Fibroblast of the aortic adventitia (primary cell): ENCODE measurements at regions not wholly inside any gene's neighbourhood (a gene's known extent, or its start where the extent isn't known, plus 50 kb on each side); places are given as distances from the start of the nearest gene placed in this dataset. TPM values are rescaled to one million over a fixed set of nuclear protein-coding genes. Genes with fewer than 3 reads are reported as not detected.
"Not testable (repeated sequence)": the region's sequence is repeated elsewhere in the genome, so short reads cannot be mapped to it uniquely, and the experiment has no call there.

Source experiments
- DNase-seq: peaks from one replicate; pipeline ENCODE4 v3.0.0-alpha.2; 2010; ENCODE audit warnings: low read depth
- H3K4me3 ChIP-seq: 2 replicates; pipeline ENCODE4 v1.5.1; 2011; ENCODE audit warnings: low read depth, mild to moderate bottlenecking, control low read depth, low read length, moderate library complexity
- small RNA-seq: library from RNA; depleted of rRNA; stranded (forward); fragments of <200 nt; gene quantifications from one replicate; pipeline ENCODE3, GENCODE V24; 2012
- TF ChIP-seq, protein P1 (sequence below): IDR thresholded peaks from 2 replicates; pipeline ENCODE4 v1.5.1; 2011; ENCODE audit warnings: mild to moderate bottlenecking, low read length, control low read depth, inconsistent platforms; ENCODE audit not compliant: insufficient read depth

DNA sequence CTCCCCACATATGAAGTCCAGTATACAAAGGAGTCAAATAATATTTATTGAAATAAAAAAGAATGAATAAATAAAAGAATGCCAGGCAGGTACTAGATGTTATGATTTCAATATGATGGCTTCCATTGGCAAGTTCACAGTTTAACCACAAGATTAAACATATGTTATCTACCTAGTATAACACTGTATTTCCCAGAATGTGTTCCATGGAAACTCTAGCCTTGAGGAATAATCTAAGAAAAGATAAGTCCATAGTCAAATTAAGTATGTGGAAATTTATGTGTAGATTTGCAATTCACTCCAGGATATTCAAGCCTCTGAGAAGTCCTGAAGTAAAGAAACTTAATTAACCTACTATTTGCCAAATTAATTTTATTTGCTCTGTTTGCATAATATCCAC, 71.1 kb upstream of the FMNL2 start:
- TF ChIP-seq, protein P1, sequence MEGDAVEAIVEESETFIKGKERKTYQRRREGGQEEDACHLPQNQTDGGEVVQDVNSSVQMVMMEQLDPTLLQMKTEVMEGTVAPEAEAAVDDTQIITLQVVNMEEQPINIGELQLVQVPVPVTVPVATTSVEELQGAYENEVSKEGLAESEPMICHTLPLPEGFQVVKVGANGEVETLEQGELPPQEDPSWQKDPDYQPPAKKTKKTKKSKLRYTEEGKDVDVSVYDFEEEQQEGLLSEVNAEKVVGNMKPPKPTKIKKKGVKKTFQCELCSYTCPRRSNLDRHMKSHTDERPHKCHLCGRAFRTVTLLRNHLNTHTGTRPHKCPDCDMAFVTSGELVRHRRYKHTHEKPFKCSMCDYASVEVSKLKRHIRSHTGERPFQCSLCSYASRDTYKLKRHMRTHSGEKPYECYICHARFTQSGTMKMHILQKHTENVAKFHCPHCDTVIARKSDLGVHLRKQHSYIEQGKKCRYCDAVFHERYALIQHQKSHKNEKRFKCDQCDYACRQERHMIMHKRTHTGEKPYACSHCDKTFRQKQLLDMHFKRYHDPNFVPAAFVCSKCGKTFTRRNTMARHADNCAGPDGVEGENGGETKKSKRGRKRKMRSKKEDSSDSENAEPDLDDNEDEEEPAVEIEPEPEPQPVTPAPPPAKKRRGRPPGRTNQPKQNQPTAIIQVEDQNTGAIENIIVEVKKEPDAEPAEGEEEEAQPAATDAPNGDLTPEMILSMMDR, result no peak
- no peak for DNase-seq

DNA sequence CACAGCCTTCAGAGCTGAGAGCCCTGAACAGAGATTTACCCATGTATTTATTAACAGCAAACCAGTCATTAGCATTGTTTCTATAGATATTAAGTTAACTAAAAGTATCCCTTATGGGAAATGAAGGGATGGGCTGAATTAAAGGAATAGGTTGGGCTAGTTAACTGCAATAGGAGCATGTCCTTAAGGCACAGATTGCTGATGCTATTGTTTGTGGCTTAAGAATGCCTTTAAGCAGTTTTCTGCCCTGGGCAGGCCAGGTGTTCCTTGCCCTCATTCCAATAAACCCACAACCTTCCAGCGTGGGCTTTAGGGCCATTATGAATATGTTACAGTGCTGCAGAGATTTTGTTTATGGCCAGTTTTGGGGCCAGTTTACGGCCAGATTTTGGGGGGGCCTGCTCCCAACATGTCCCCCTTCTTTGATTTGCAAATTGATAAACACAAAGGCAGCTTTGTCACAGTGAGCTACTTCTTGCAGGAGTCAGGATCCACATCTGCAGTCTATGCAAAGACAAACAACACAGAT, 61.2 kb upstream of the FMNL2 start:
- not testable (repeated sequence) for H3K4me3 ChIP-seq

More for the DNA sequence above, 71.1 kb upstream of the FMNL2 start:
- H3K4me3 ChIP-seq, result no peak overlapping the region

GRCh38 chr2:152277896-152278295, 57.1 kb upstream of the FMNL2 start:
- not testable (repeated sequence) for H3K4me3 ChIP-seq, DNase-seq

More for the DNA sequence above, 61.2 kb upstream of the FMNL2 start:
- not testable (repeated sequence) for DNase-seq

DNA sequence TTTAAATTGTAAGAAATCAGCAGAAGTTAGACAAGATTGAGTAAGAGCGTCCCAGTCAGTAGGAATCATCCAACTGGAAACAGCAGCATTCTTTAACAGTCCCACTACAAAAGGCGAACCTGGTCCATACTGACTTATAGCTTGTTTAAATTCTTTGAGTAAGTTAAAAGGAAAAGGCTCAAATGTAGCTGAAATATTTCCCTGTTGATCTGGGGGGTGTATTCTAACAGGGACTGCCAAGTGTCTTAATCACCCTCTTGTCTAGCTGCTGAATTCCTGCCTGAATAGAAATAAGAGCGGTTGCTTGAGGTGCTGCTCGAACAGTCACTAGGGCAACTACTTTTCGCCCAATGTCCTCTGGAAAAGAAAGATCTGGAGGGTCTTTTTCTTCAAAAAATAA, 56.4 kb upstream of the FMNL2 start:
- no peak overlapping the region for H3K4me3 ChIP-seq
- no peak for DNase-seq
- TF ChIP-seq, protein P1, result no peak

GRCh38 chr2:152279367-152279766, 55.6 kb upstream of the FMNL2 start:
- not testable (repeated sequence) for H3K4me3 ChIP-seq, DNase-seq

- TF ChIP-seq, protein P1, result no peak
- no peak overlapping the region for H3K4me3 ChIP-seq
- DNase-seq, result no peak
These were observed 54.2 kb upstream of the FMNL2 start for GRCh38 chr2:152280780-152281179.

DNA sequence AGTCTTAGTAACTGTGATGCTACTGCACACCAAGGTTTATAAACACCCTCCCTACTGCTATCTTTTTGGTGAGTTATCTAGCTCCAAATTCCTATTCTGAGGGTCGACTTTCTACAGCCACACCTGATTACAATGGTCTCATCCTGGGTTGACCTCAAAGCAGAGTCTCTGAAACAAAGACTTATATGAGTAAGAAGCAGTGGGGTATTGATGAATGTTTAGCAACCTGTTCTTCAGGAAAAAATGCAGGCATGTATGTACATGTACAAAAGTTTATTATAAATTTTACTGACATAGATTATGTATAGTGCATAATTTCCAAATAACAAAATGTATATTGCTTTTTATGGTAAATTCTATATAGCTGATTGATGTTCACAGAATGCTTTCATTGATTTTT, 51.6 kb upstream of the FMNL2 start:
- TF ChIP-seq, protein P1, result no peak
- no peak for DNase-seq
- no peak overlapping the region for H3K4me3 ChIP-seq

DNA sequence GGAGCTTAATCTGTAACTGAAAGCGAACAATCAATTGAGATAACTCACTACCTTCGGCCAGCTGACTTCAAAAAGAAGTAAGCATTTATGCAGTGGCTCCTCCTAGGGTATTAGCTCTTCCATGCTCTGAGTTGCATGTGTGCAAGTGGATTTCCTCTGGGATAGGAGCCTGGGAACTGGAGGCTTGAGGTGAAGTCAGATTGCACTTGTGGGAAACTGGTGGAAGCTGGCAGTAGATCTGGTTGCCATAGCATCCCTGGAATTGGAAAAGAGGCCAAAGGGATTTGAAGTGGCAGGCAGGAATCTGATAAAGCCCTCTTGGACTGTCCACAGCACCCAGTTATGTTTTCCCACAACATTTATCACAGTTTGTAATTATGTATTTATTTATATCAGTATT, 50.6 kb upstream of the FMNL2 start:
- TF ChIP-seq, protein P1, result no peak
- DNase-seq, result peak; percentile 24
- no peak overlapping the region for H3K4me3 ChIP-seq

Small RNA genes in the stretch of these regions (small RNA-seq; reads per million reads assigned to genes)
- not detected for gene RF00019
